Upper lobe of left lung (tissue), 4 donors: ENCODE measurements at regions not wholly inside any gene's neighbourhood (a gene's known extent, or its start where the extent isn't known, plus 50 kb on each side); places are given as distances from the start of the nearest gene placed in this dataset.

Experiments
- POLR2A ChIP-seq, 4 donors: fragments of 450-650 bp; IDR thresholded peaks; one replicate each; pipeline ENCODE4 v1.5.1; 2016 to 2017; ENCODE audit warnings: antibody characterized with exemption in 4 of 4, mild to moderate bottlenecking in 2 of 4
- POLR2AphosphoS5 ChIP-seq, 2 donors: sonication (generic); formaldehyde crosslinking; IDR thresholded peaks; one replicate each; pipeline ENCODE4 v1.5.1; 2017; ENCODE audit warnings: antibody characterized with exemption in 2 of 2
- TF ChIP-seq, protein P1 (sequence below), 6 experiments: fragments of 450-650 bp in 4 of 6; fragments of 200-600 bp in 2 of 6; sonication (generic) in 2 of 6; IDR thresholded peaks; one replicate each; pipeline ENCODE4 v1.5.1; 2016 to 2019; ENCODE audit warnings: antibody characterized with exemption in 6 of 6

DNA sequence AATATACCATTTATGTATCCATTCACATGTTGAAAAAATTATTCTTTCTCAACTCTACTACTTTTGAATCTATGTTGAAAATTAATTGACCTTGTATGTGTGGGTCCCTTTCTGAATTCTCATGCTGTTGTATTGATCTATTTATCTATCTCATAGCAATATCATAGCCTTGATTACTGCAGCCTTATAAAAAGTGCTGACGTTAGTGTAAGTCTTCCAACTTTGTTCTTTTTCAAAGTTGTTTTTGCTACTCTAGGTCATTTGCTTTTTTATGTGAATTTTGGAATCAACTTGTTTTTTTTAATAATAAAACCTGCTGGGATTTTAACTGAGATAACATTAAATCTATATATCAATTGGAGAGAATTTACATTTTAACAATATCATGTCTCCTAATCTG is 52.2 kb upstream of the PAX3 start:
- TF ChIP-seq, protein P1, sequence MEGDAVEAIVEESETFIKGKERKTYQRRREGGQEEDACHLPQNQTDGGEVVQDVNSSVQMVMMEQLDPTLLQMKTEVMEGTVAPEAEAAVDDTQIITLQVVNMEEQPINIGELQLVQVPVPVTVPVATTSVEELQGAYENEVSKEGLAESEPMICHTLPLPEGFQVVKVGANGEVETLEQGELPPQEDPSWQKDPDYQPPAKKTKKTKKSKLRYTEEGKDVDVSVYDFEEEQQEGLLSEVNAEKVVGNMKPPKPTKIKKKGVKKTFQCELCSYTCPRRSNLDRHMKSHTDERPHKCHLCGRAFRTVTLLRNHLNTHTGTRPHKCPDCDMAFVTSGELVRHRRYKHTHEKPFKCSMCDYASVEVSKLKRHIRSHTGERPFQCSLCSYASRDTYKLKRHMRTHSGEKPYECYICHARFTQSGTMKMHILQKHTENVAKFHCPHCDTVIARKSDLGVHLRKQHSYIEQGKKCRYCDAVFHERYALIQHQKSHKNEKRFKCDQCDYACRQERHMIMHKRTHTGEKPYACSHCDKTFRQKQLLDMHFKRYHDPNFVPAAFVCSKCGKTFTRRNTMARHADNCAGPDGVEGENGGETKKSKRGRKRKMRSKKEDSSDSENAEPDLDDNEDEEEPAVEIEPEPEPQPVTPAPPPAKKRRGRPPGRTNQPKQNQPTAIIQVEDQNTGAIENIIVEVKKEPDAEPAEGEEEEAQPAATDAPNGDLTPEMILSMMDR (IDR thresholded peaks at IDR 0.05) = no peak
- no peak for TF ChIP-seq POLR2A (IDR thresholded peaks at IDR 0.05)
- TF ChIP-seq POLR2AphosphoS5 (IDR thresholded peaks at IDR 0.05) = no peak
